Activated T-cell treated with anti-CD3 and anti-CD28 coated beads, Interleukin-2, amount 50 U/mL, for 72 hours (primary cell): ENCODE measurements at regions not wholly inside any gene's neighbourhood (a gene's known extent, or its start where the extent isn't known, plus 50 kb on each side); places are given as distances from the start of the nearest gene placed in this dataset.

Experiments used
- ATAC-seq, 2 donors: fragments of 150-1000 bp; cut with Tn5 transposase; replicated peaks in 1 of 2; 2 replicates each; pipeline ENCODE4 v1.10.0; 2021; ENCODE audit warnings: moderate library complexity in 2 of 2, mild to moderate bottlenecking in 1 of 2
- DNase-seq, 2 donors: peaks; one replicate each; pipeline ENCODE4 v3.0.0; 2021 to 2022; ENCODE audit warnings: mixed read lengths in 1 of 2
- H3K27ac Mint-ChIP-seq: one replicate; pipeline ENCODE4 v1.8.0; 2022; ENCODE audit warnings: mild to moderate bottlenecking, moderate library complexity, mixed read lengths
- H3K27me3 Mint-ChIP-seq: one replicate; pipeline ENCODE4 v1.8.0; 2022; ENCODE audit warnings: low read depth, mixed read lengths
- H3K36me3 Mint-ChIP-seq, 2 donors: one replicate each; pipeline ENCODE4 v1.8.0; 2022; ENCODE audit warnings: mixed read lengths in 2 of 2, mild to moderate bottlenecking in 1 of 2; ENCODE audit not compliant: insufficient read depth in 2 of 2
- H3K4me1 Mint-ChIP-seq: one replicate; pipeline ENCODE4 v1.8.0; 2022; ENCODE audit warnings: low read depth, mixed read lengths
- H3K4me3 Mint-ChIP-seq, 2 donors: one replicate each; pipeline ENCODE4 v1.8.0; 2022; ENCODE audit warnings: mild to moderate bottlenecking in 2 of 2, mixed read lengths in 2 of 2, moderate library complexity in 2 of 2
- H3K9me3 Mint-ChIP-seq, 2 donors: one replicate each; pipeline ENCODE4 v1.8.0; 2022; ENCODE audit warnings: mixed read lengths in 2 of 2

GRCh38 chr5:11958321-11958720 is 54.1 kb upstream of the CTNND2 start:
- H3K9me3 Mint-ChIP-seq, result peaks cover 0 to 2% of the 10 kb centered on the region in 2 donors

GRCh38 chr5:11955331-11955730 is 51.1 kb upstream of the CTNND2 start:
- DNase-seq (no peak), ATAC-seq (no peak)
- no peaks in the 10 kb centered on the region for H3K27me3 Mint-ChIP-seq
- no peak overlapping the region for H3K27ac Mint-ChIP-seq
- H3K9me3 Mint-ChIP-seq, result peaks cover 0 to 7% of the 10 kb centered on the region in 2 donors
- no peak overlapping the region for H3K4me3 Mint-ChIP-seq
- no peaks in the 10 kb centered on the region for H3K4me1 Mint-ChIP-seq
- no peaks in the 10 kb centered on the region for H3K36me3 Mint-ChIP-seq

More at GRCh38 chr5:11958321-11958720, 54.1 kb upstream of the CTNND2 start:
- Mint-ChIP-seq H3K36me3 (no peaks in the 10 kb centered on the region), H3K27me3 (no peaks in the 10 kb centered on the region), H3K27ac (no peak overlapping the region), H3K4me3 (no peak overlapping the region), H3K4me1 (no peaks in the 10 kb centered on the region)
- no peak for ATAC-seq
- no peak for DNase-seq
